Gastroesophageal sphincter (tissue), 3 donors: ENCODE measurements at regions not wholly inside any gene's neighbourhood (a gene's known extent, or its start where the extent isn't known, plus 50 kb on each side); places are given as distances from the start of the nearest gene placed in this dataset.

Experiments
- EP300 ChIP-seq: sonication (generic); formaldehyde crosslinking; IDR thresholded peaks from one replicate; pipeline ENCODE4 v1.6.1; 2017; ENCODE audit warnings: antibody characterized with exemption, mild to moderate bottlenecking
- POLR2A ChIP-seq, 2 donors: fragments of 450-650 bp; IDR thresholded peaks; one replicate each; pipeline ENCODE4 v1.6.1; 2017; ENCODE audit warnings: antibody characterized with exemption in 2 of 2, mild to moderate bottlenecking in 2 of 2, moderate library complexity in 1 of 2
- TF ChIP-seq, protein P1 (sequence below), 4 experiments: fragments of 200-600 bp in 2 of 4; fragments of 450-650 bp in 2 of 4; sonication (generic) in 1 of 4; IDR thresholded peaks; one replicate each; pipeline ENCODE4 v1.5.1; 2017 to 2019; ENCODE audit warnings: antibody characterized with exemption in 4 of 4, mild to moderate bottlenecking in 2 of 4, moderate library complexity in 2 of 4

DNA sequence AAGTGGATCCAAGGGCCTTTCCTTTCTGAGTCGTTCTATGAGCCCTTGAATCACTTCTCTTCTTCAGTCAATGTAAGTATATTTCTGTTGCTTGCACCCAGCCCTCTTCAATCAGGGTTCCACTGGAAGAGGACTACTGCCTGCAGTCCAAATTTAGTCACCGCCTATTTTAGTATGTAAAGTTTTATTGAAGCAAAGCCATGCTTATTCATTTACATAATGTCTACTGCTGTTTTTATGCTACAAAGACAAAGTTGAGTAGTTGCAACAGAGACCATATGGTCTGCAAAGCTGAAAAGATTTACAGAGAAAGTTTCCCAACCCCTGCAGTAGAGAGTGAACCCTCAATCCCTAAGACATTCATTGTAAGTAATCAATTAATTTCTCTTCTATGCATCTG, 332.5 kb upstream of the TNP1 start:
- TF ChIP-seq POLR2A (IDR thresholded peaks at IDR 0.05) (no peak), EP300 (no peak)
- TF ChIP-seq, protein P1, sequence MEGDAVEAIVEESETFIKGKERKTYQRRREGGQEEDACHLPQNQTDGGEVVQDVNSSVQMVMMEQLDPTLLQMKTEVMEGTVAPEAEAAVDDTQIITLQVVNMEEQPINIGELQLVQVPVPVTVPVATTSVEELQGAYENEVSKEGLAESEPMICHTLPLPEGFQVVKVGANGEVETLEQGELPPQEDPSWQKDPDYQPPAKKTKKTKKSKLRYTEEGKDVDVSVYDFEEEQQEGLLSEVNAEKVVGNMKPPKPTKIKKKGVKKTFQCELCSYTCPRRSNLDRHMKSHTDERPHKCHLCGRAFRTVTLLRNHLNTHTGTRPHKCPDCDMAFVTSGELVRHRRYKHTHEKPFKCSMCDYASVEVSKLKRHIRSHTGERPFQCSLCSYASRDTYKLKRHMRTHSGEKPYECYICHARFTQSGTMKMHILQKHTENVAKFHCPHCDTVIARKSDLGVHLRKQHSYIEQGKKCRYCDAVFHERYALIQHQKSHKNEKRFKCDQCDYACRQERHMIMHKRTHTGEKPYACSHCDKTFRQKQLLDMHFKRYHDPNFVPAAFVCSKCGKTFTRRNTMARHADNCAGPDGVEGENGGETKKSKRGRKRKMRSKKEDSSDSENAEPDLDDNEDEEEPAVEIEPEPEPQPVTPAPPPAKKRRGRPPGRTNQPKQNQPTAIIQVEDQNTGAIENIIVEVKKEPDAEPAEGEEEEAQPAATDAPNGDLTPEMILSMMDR (IDR thresholded peaks at IDR 0.05) = no peak
